Ovary (tissue), 3 donors: ENCODE measurements at regions not wholly inside any gene's neighbourhood (a gene's known extent, or its start where the extent isn't known, plus 50 kb on each side); places are given as distances from the start of the nearest gene placed in this dataset.

ENCODE experiments used
- CTCF ChIP-seq, 3 donors: fragments of 450-650 bp in 2 of 3; fragments of 200-600 bp in 1 of 3; IDR thresholded peaks; one replicate each; pipeline versions ENCODE4 v1.5.1 to v1.8.0; 2016 to 2022; ENCODE audit warnings: antibody characterized with exemption in 3 of 3, mild to moderate bottlenecking in 1 of 3
- EP300 ChIP-seq: sonication (generic); formaldehyde crosslinking; IDR thresholded peaks from one replicate; pipeline ENCODE4 v1.6.1; 2017; ENCODE audit warnings: antibody characterized with exemption
- POLR2A ChIP-seq: fragments of 450-650 bp; IDR thresholded peaks from one replicate; pipeline ENCODE4 v1.6.1; 2017; ENCODE audit warnings: antibody characterized with exemption, mild to moderate bottlenecking, moderate library complexity
- donor health status: DM: no; HTN: no; CAD: no.

DNA sequence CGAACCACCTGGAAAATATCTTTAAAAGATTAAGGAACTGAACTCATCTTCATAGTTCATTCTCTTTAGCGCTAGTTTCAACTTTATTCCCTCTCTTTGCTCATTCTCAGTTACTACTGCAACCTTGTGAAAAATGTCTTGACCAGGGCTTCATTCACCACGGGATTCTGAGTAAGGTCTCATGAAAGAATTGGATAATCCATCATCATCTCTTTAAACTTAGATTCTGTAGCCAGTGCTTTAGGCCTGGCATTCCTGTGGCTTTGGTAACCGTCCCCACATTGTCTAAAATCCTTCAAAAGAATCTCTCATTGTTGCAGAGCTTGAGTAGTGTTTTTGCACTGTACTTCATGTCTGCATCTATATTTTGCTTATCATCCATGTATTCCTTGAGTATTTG is 229.5 kb downstream of the ETAA1 start:
- TF ChIP-seq CTCF (IDR thresholded peaks at IDR 0.05) (no peak), POLR2A (no peak), EP300 (no peak)
